HepG2 (cell line): ENCODE measurements at regions not wholly inside any gene's neighbourhood (a gene's known extent, or its start where the extent isn't known, plus 50 kb on each side); places are given as distances from the start of the nearest gene placed in this dataset.

Source experiments
- ATAC-seq: fragments of 200-7000 bp; cut with Tn5 transposase; 3 replicates; pipeline ENCODE4 v1.9.1; 2020; ENCODE audit warnings: mild to moderate bottlenecking, moderate library complexity
- BruUV-seq: library from RNA; stranded (reverse); fragments of 400-500 nt; replicated peaks from 2 replicates; lab custom pipeline; 2021; lab: Mats Ljungman, UMichigan
- CTCF ChIA-PET: fragments of 300-600 bp; formaldehyde crosslinking; extraction: SDS; loops from one replicate; lab custom pipeline; 2021; ENCODE audit warnings: low total read pairs, inconsistent platforms, low intra/inter-chr PET ratio; lab: Yijun Ruan, JAX
- POLR2A ChIA-PET: fragments of 350-600 bp; sonication (Branson Sonifier 250); formaldehyde crosslinking; loops from one replicate; lab custom pipeline; 2020; ENCODE audit warnings: antibody characterized with exemption, inconsistent platforms; lab: Yijun Ruan, JAX
- DNase-seq: peaks from one replicate; pipeline ENCODE4 v3.0.0-alpha.2; 2015; ENCODE audit warnings: low spot score
- FAIRE-seq: peaks from 3 replicates; lab custom pipeline; 2011; peaks lifted over from hg19 to GRCh38; lab: Jason Lieb, UNC
- H2AFZ ChIP-seq: one replicate; pipeline ENCODE4 v1.6.1; 2011; ENCODE audit warnings: low read length, inconsistent platforms
- H3K27ac ChIP-seq: fragments of 300-600 bp; 3 replicates; pipeline ENCODE4 v1.8.0; 2011; ENCODE audit warnings: mixed run types, mild to moderate bottlenecking, mixed read lengths, low read length, inconsistent platforms; ENCODE audit not compliant: insufficient read depth; ENCODE audit errors: extremely low read length
- H3K27me3 ChIP-seq, 2 experiments: fragments of 200-600 bp in 1 of 2; 2 replicates in 1 of 2; 3 replicates in 1 of 2; pipeline versions ENCODE4 v1.6.0 to v1.8.0; 2011; ENCODE audit warnings: low read length in 2 of 2, mild to moderate bottlenecking in 2 of 2, moderate library complexity in 2 of 2, inconsistent platforms in 1 of 2; ENCODE audit not compliant: insufficient read depth in 2 of 2, control insufficient read depth in 1 of 2
- H3K36me3 ChIP-seq, 2 experiments: fragments of 200-600 bp in 1 of 2; replicated peaks in 1 of 2; 2 replicates in 1 of 2; 3 replicates in 1 of 2; pipeline versions ENCODE4 v1.5.1 to v1.8.0; 2011; ENCODE audit warnings: low read length in 2 of 2, inconsistent platforms in 1 of 2; ENCODE audit not compliant: insufficient read depth in 2 of 2, control insufficient read depth in 1 of 2
- H3K4me1 ChIP-seq: 2 replicates; pipeline ENCODE4 v1.5.1; 2012; ENCODE audit warnings: low read length, inconsistent platforms; ENCODE audit not compliant: insufficient read depth
- H3K4me2 ChIP-seq: 2 replicates; pipeline ENCODE4 v1.6.0; 2011; ENCODE audit warnings: low read depth, low read length, inconsistent platforms
- H3K4me3 ChIP-seq, 3 experiments: fragments of 200-600 bp in 1 of 3; sonication (generic), shearing (Covaris generic) in 1 of 3; replicated peaks in 1 of 3; 2 replicates each; pipeline ENCODE4 v1.5.1; 2011 to 2016; ENCODE audit warnings: low read length in 3 of 3, inconsistent platforms in 2 of 3, low read depth in 2 of 3, mild to moderate bottlenecking in 2 of 3, control low read depth in 1 of 3, mixed read lengths in 1 of 3; ENCODE audit not compliant: insufficient read depth in 1 of 3
- H3K79me2 ChIP-seq: one replicate; pipeline ENCODE4 v1.6.1; 2011; ENCODE audit warnings: low read length, inconsistent platforms; ENCODE audit not compliant: insufficient read depth
- H3K9ac ChIP-seq: 2 replicates; pipeline ENCODE4 v1.6.0; 2011; ENCODE audit warnings: mild to moderate bottlenecking, low read depth, low read length, inconsistent platforms; ENCODE audit not compliant: insufficient read depth
- H3K9me3 ChIP-seq: 2 replicates; pipeline ENCODE4 v1.5.1; 2012; ENCODE audit warnings: mild to moderate bottlenecking, low read length
- H4K20me1 ChIP-seq: 2 replicates; pipeline ENCODE4 v1.6.0; 2011; ENCODE audit warnings: inconsistent platforms, mild to moderate bottlenecking, low read length, moderate library complexity; ENCODE audit not compliant: insufficient read depth
- FOSL2 ChIP-seq: sonication (generic); formaldehyde crosslinking; IDR thresholded peaks from 2 replicates; pipeline ENCODE4 v1.4.0; 2020; ENCODE audit warnings: missing genetic modification reagents
- IKZF1 ChIP-seq: fragments of 450-650 bp; IDR thresholded peaks from 2 replicates; pipeline ENCODE4 v1.7.1; 2016
- KLF6 ChIP-seq: IDR thresholded peaks from 2 replicates; pipeline ENCODE4 v1.8.0; 2016; ENCODE audit warnings: missing biosample characterization, missing genetic modification reagents
- NAIF1 ChIP-seq: sonication (generic); formaldehyde crosslinking; IDR thresholded peaks from 2 replicates; pipeline ENCODE4 v1.5.0; 2020; ENCODE audit warnings: mild to moderate bottlenecking, missing genetic modification reagents, borderline replicate concordance
- SIX1 ChIP-seq: sonication (generic); formaldehyde crosslinking; IDR thresholded peaks from 2 replicates; pipeline ENCODE4 v1.4.0; 2020; ENCODE audit warnings: missing genetic modification reagents, borderline replicate concordance
- SKI ChIP-seq: fragments of 450-650 bp; IDR thresholded peaks from one replicate; pipeline ENCODE4 v1.6.1; 2018; ENCODE audit warnings: mild to moderate bottlenecking; ENCODE audit not compliant: partially characterized antibody
- ZNF350 ChIP-seq: sonication (generic); formaldehyde crosslinking; IDR thresholded peaks from 2 replicates; pipeline ENCODE4 v1.4.0; 2020; ENCODE audit warnings: mild to moderate bottlenecking, low read depth, missing genetic modification reagents, borderline replicate concordance
- ZNF430 ChIP-seq: sonication (generic); formaldehyde crosslinking; IDR thresholded peaks from 2 replicates; pipeline ENCODE4 v1.9.0; 2021; ENCODE audit warnings: mild to moderate bottlenecking, missing genetic modification reagents
- WGBS: methylation state at CpG from one replicate; pipeline ENCODE4 v1.1.6; 2017; ENCODE audit warnings: low lambda C conversion rate; 5-methylcytosine and 5-hydroxymethylcytosine counted together
- in situ Hi-C: cut with HindIII; loops from 2 replicates; pipeline ENCODE4 v1.10.0; 2017; ENCODE audit warnings: low pct_unique_long_range_greater_than_20kb; ENCODE audit not compliant: extremely low pct_ligation_motif_present
- intact Hi-C: fragments of 100-400 bp; cut with micrococcal nuclease; formaldehyde crosslinking; loops from one replicate; pipeline ENCODE4 v1.10.0; 2022; ENCODE audit not compliant: unreplicated experiment
- TF ChIP-seq, protein P1 (sequence below): sonication (generic); formaldehyde crosslinking; IDR thresholded peaks from 2 replicates; pipeline ENCODE4 v1.5.0; 2020; ENCODE audit warnings: mild to moderate bottlenecking, missing genetic modification reagents
- TF ChIP-seq, protein P2 (sequence below): sonication (generic); formaldehyde crosslinking; conservative IDR thresholded peaks from 2 replicates; pipeline ENCODE4 v1.4.0; 2020; ENCODE audit warnings: missing genetic modification reagents

DNA sequence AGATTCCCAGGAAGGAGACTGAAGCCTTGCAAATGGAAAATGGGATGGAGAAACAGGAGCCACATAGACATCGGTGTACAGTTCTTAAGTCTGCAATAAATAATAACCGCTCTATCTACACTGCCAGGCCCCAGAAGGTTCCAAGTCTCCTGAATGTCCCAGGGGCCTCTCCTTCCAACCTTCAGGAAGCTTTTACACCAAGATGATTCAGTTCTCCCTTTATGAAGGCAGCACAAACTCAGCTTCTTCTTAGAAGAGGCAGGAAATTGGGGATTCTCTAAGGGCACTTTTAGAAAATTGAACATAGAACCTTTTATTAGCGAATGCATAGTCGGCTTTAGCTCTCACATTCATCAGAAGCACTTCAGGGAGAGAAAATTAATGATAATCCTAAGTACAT, 130.8 kb upstream of the LYZL1 start (continued):
- TF ChIP-seq IKZF1 (no peak), ZNF350 (CRISPR knock-in tag) (no peak), SKI (no peak), SIX1 (CRISPR knock-in tag) (no peak)
- TF ChIP-seq, protein P1, sequence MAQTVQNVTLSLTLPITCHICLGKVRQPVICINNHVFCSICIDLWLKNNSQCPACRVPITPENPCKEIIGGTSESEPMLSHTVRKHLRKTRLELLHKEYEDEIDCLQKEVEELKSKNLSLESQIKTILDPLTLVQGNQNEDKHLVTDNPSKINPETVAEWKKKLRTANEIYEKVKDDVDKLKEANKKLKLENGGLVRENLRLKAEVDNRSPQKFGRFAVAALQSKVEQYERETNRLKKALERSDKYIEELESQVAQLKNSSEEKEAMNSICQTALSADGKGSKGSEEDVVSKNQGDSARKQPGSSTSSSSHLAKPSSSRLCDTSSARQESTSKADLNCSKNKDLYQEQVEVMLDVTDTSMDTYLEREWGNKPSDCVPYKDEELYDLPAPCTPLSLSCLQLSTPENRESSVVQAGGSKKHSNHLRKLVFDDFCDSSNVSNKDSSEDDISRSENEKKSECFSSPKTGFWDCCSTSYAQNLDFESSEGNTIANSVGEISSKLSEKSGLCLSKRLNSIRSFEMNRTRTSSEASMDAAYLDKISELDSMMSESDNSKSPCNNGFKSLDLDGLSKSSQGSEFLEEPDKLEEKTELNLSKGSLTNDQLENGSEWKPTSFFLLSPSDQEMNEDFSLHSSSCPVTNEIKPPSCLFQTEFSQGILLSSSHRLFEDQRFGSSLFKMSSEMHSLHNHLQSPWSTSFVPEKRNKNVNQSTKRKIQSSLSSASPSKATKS: no peak

- WGBS: 40% methylated on average over 7 of the region's 7 CpGs
- H3K4me1 ChIP-seq: no peaks in the 10 kb centered on the region
- no peak overlapping the region for H3K4me3 ChIP-seq
- H4K20me1 ChIP-seq: no peaks in the 10 kb centered on the region
- no peak overlapping the region for H3K9ac ChIP-seq
- FAIRE-seq: no peak
- TF ChIP-seq FOSL2 (CRISPR knock-in tag) (peak; percentile 54), NAIF1 (CRISPR knock-in tag) (no peak), KLF6 (CRISPR knock-in tag) (no peak), ZNF430 (CRISPR knock-in tag) (no peak)
- TF ChIP-seq, protein P2, sequence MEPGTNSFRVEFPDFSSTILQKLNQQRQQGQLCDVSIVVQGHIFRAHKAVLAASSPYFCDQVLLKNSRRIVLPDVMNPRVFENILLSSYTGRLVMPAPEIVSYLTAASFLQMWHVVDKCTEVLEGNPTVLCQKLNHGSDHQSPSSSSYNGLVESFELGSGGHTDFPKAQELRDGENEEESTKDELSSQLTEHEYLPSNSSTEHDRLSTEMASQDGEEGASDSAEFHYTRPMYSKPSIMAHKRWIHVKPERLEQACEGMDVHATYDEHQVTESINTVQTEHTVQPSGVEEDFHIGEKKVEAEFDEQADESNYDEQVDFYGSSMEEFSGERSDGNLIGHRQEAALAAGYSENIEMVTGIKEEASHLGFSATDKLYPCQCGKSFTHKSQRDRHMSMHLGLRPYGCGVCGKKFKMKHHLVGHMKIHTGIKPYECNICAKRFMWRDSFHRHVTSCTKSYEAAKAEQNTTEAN (CRISPR knock-in tag): no peak
- peaks cover 0 to 8% of the 10 kb centered on the region in 2 experiments; a peak in 2 of 5 replicates for H3K27me3 ChIP-seq
- DNase-seq: peak; percentile 25
- no peak overlapping the region for H3K4me2 ChIP-seq
- H3K27ac ChIP-seq: no peak overlapping the region
- no peak overlapping the region for H2AFZ ChIP-seq
- in situ Hi-C loops (no loop called here), intact Hi-C loops (no loop called here)
- ChIA-PET POLR2A (no interaction called here), CTCF (no interaction called here)
- H3K79me2 ChIP-seq: no peaks in the 10 kb centered on the region
- no TSS peak for BruUV-seq
- no peaks in the 10 kb centered on the region for H3K36me3 ChIP-seq
- no peak for ATAC-seq
- no peaks in the 10 kb centered on the region for H3K9me3 ChIP-seq
Observed at GRCh38 chr10:29160150-29160617, 128.7 kb upstream of the LYZL1 start.
